Smooth muscle cell of the brain vasculature (primary cell): ENCODE measurements at regions not wholly inside any gene's neighbourhood (a gene's known extent, or its start where the extent isn't known, plus 50 kb on each side); places are given as distances from the start of the nearest gene placed in this dataset.
A peak's percentile ranks its signal among the peaks of the same experiment; 100 is the strongest.

ENCODE experiments used
- DNase-seq: peaks from one replicate; pipeline ENCODE4 v3.0.0-alpha.2; 2012; ENCODE audit warnings: low read depth, low spot score

- DNase-seq = no peak
These were observed 119.5 kb upstream of the DIPK2B start for GRCh38 chrX:45320191-45320590.

DNA sequence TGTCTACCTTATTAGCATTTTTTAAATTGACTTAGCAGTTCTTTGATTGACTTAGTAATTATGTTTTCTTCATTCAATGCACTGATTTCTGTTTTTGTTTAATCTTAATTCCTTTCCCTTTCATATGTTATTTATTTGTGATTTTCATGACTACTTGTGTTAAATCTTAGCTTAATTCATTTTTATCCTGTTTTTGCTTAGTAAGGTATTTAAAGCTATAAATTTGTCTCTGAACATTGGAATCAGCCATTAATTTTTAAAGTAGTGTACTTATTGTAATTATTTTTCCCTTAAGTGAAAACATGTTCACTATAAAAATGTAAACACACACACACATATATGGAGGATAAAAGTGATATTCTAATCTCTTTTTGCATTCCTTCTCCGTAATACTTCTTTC is 109.1 kb upstream of the DIPK2B start:
- DNase-seq = no peak

GRCh38 chrX:45309096-45309495 is 108.4 kb upstream of the DIPK2B start:
- no peak for DNase-seq

GRCh38 chrX:45306794-45307193 is 106.1 kb upstream of the DIPK2B start:
- DNase-seq = no peak

DNA sequence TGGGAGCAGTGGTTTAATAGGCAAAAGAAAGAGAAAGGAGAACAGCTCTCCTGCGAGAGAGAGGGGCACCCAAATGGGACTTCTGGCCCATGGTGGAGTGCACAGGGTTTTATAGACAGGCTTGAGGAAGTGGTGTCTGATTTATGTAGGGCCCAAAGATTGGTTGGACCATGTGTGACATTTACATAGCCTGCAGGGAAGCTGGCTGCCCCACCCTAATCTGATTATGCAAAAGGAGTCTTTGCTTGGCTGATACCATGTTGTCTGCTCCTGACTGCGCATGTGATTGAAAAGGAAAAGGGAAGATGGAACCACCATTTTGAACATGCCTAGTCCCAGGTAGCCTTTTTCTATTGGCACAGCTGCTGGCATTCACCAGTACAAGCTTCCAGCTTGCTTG is 100.0 kb upstream of the DIPK2B start:
- DNase-seq = no peak

DNA sequence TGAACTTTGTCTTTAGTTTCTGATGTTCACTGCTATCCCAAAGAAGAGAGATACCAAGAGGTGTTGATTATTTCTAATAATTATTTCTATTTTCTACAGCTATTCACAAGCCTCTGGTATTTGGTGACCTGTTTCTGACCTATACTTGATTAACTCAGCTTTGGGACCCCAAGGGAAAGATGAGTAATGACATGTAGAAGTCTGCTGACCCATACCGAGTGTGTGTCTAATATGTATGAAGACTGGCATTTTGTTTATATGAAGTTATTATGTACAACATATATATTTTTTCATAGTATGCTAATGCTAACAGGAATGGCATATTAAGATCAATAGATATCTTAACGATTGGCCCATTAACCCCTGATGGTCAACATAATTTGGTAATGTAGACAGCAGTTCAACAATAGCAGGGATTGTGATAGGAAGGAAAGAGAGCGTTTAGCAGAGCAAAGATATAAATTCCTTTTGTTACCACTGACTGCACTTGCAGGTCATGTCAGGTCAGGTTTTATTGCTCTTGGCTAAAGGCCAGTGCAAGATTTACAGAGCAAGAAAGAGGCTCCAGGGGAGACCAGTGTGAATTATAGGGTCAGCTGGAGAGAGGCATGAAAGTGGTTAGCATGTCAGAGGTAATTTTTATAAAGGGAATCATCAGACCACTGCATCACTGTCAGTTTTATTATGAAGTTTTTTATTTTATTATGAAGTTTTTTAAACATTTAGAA is 94.7 kb upstream of the DIPK2B start:
- peak; percentile 35 for DNase-seq

DNA sequence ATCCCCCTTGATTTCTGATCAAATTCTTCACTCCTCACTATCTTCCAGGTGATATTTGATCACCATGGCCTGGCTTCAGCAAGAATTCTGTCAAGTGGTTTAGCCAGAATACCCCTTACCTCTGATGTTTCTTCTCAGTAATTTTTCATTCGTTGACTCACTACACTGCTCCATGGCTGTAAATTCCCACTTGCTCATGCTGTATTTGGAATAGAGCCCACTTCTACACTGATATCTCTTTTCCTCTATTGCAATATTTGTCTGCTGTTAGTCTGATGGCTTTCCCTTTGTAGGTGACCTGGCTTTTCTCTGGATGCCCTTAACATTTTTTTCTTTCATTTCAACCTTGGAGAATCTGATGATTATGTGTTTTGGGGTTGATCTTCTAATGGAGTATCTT is 73.9 kb upstream of the DIPK2B start:
- no peak for DNase-seq

GRCh38 chrX:45267007-45267406 is 66.3 kb upstream of the DIPK2B start:
- no peak for DNase-seq

DNA sequence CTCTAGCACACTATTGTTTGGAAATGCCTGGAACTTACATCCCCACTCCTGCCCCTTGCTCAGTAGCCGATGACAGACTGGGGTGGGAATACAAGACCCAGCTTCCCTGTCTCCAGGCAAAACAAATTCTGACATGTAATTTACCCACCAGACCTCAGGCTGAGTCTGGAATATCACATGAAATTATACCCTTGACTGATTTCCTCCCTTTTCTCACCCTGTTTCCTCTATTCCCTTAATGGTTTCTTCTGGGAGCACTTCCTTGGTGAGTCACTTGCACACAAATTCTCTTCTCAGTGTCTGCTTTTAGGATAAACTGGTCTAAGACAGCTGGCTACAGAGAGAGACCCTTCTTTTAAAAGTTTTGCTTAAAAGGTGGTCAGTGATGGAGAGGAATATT is 65.8 kb upstream of the DIPK2B start:
- no peak for DNase-seq

DNA sequence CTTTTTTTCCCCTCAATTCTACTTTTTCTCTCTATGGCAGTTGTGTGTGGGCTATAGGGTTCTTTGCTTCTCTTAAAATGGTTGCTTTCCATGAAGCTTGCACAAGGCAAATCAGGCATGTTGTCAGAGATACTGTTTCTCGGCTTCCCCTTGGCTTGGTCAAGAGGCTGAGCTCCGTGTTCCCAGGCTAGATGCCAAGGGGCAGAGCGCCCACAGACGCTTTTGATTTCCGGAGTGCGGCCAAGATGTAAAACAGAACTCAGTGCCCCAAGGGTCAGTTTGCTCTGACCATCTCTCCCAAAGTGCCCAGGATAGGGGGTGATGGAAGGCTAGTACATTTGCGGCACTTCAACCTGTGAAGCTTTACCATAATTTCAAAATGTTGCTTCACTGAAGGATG is 64.2 kb upstream of the DIPK2B start:
- no peak for DNase-seq

DNA sequence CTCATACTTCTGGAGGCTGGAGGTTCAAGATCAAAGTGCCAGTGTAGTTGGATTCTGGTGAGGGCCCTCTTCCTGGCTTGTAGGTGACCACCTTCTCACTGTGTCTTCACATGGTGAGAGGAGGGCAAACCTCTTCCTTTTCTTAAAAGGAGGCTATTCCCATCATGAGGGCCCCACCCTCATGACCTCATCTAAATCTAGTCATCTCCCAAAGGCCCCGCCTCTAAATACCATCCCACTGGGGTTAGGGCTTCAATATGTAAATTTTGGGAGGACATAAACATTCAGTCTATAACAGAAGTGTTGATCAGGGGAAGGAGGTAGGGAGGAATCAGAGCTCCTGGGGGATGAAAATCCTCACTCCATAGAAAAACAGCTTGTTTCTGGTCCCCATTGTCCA is 60.8 kb upstream of the DIPK2B start:
- no peak for DNase-seq

DNA sequence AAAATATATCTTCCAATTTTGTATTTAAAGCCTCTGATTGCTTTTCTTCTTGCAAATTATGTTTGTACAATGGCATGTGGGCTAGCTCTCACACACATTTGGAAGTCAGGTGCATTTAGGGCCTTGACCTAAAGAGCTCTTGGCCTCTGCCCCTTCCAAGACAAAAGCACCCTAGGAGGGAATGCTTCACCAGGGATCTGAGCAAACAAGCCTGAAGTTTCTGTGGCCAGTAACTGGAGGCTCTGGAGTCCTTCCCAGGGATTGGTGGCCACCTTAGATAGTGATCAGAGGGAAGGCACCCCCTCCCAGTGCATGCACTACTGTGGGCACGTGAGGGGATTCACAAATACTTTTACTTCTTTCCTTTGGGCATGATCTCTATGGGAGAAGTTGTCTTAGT is 60.3 kb upstream of the DIPK2B start:
- DNase-seq = no peak

DNA sequence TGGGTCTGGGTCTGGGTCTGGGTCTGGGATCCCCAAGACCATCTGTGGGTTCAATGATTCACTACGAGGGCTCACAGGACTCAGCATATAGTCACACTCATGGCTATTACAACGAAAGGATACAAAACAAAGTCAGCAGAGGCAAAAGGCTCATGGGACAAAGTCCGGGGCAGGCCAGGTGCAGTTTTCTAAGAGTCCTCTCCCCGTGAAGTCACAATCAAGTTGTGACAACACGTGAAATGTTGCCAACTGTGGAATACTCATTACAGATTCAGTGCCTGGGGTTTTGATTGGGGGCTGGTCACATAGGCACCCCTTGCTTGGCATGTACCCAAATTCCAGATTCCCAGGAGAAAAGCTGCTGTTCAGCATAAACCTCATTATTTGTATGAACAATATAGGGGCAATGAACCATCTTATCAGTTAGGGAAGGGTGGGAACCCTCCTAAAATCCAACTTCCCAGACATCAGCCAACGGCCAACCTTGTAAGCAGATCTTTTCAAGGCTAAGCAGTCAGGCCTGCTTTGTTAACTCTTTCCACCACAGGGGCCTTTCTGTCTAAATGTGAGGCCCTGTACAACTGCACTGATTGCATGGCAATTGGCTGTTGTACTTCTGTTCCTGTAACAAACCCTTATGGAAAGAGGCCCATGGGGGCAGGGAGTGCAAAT is 58.2 kb upstream of the DIPK2B start:
- no peak for DNase-seq
